C1 segment of cervical spinal cord (tissue), 14 donors: ENCODE measurements at regions not wholly inside any gene's neighbourhood (a gene's known extent, or its start where the extent isn't known, plus 50 kb on each side); places are given as distances from the start of the nearest gene placed in this dataset.

Experiments
- DNase-seq, 14 donors: peaks; one replicate each; lab custom pipeline; 2025; lab: John Stamatoyannopoulos, UW

- DNase-seq: no peak
Measured at GRCh38 chr16:85466989-85467388, 146.1 kb upstream of the GSE1 start.

GRCh38 chr16:85469929-85470590 is 143.1 kb upstream of the GSE1 start:
- DNase-seq: no peak

GRCh38 chr16:85470873-85471272 is 142.2 kb upstream of the GSE1 start:
- no peak for DNase-seq

GRCh38 chr16:85471469-85472431 is 141.4 kb upstream of the GSE1 start:
- no peak for DNase-seq

GRCh38 chr16:85472514-85472913 is 140.6 kb upstream of the GSE1 start:
- no peak for DNase-seq

- no peak for DNase-seq
Measured at GRCh38 chr16:85473323-85473722, 139.8 kb upstream of the GSE1 start.

- no peak for DNase-seq
Measured at GRCh38 chr16:85473909-85474620, 139.1 kb upstream of the GSE1 start.

- DNase-seq: no peak
Measured at GRCh38 chr16:85474621-85475217, 138.4 kb upstream of the GSE1 start.

- DNase-seq: no peak
Measured at GRCh38 chr16:85475233-85475632, 137.9 kb upstream of the GSE1 start.

- no peak for DNase-seq
Measured at GRCh38 chr16:85475691-85476300, 137.3 kb upstream of the GSE1 start.

GRCh38 chr16:85476389-85476788 is 136.7 kb upstream of the GSE1 start:
- DNase-seq: no peak

- no peak for DNase-seq
Measured at GRCh38 chr16:85477801-85478363, 135.2 kb upstream of the GSE1 start.

- no peak for DNase-seq
Measured at GRCh38 chr16:85479972-85480726, 133.0 kb upstream of the GSE1 start.

- DNase-seq: no peak
Measured at GRCh38 chr16:85480727-85481101, 132.4 kb upstream of the GSE1 start.

GRCh38 chr16:85481206-85481605 is 131.9 kb upstream of the GSE1 start:
- DNase-seq: no peak

- no peak for DNase-seq
Measured at GRCh38 chr16:85481738-85482137, 131.4 kb upstream of the GSE1 start.

- DNase-seq: no peak
Measured at GRCh38 chr16:85483424-85483823, 129.7 kb upstream of the GSE1 start.

GRCh38 chr16:85484347-85485300 is 128.5 kb upstream of the GSE1 start:
- DNase-seq: peak in 1 of 14 donors; percentile 52

- DNase-seq: peak in 2 of 14 donors; percentile 10 to 72
Measured at GRCh38 chr16:85485379-85485778, 127.7 kb upstream of the GSE1 start.
